Natural killer cell (primary cell): ENCODE measurements at regions not wholly inside any gene's neighbourhood (a gene's known extent, or its start where the extent isn't known, plus 50 kb on each side); places are given as distances from the start of the nearest gene placed in this dataset.

Source experiments
- ATAC-seq, 3 donors: fragments of 150-1000 bp in 2 of 3; fragments of 200-7000 bp in 1 of 3; cut with Tn5 transposase; 1 replicate in 1 of 3; 2 replicates in 2 of 3; pipeline ENCODE4 v1.10.0; 2021; ENCODE audit warnings: mild to moderate bottlenecking in 2 of 3, moderate library complexity in 2 of 3
- DNase-seq, 2 donors: peaks; one replicate each; pipeline versions ENCODE4 v3.0.0 to v3.0.0-alpha.2; 2013 to 2021; ENCODE audit warnings: mixed read lengths in 1 of 2
- H3K27ac ChIP-seq: one replicate; pipeline ENCODE4 v1.5.1; 2013; ENCODE audit warnings: mild to moderate bottlenecking, low read length
- H3K27me3 ChIP-seq: one replicate; pipeline ENCODE4 v1.6.1; 2013; ENCODE audit warnings: low read length; ENCODE audit not compliant: control insufficient read depth, insufficient read depth
- H3K36me3 ChIP-seq: one replicate; pipeline ENCODE4 v1.6.1; 2013; ENCODE audit warnings: low read length; ENCODE audit not compliant: control insufficient read depth, insufficient read depth
- H3K4me1 ChIP-seq: one replicate; pipeline ENCODE4 v1.6.1; 2013; ENCODE audit warnings: low read length; ENCODE audit not compliant: control insufficient read depth, insufficient read depth
- H3K4me3 ChIP-seq: one replicate; pipeline ENCODE4 v1.5.1; 2013; ENCODE audit warnings: low read length
- H3K9me3 ChIP-seq: one replicate; pipeline ENCODE4 v1.6.1; 2013; ENCODE audit warnings: low read length; ENCODE audit not compliant: control insufficient read depth, insufficient read depth
- H3K27ac Mint-ChIP-seq, 2 donors: one replicate each; pipeline ENCODE4 v1.8.0; 2022; ENCODE audit warnings: mild to moderate bottlenecking in 2 of 2, mixed read lengths in 2 of 2, moderate library complexity in 1 of 2
- H3K27me3 Mint-ChIP-seq, 2 donors: one replicate each; pipeline ENCODE4 v1.8.0; 2022; ENCODE audit warnings: low read depth in 2 of 2, mixed read lengths in 2 of 2
- H3K36me3 Mint-ChIP-seq: one replicate; pipeline ENCODE4 v1.8.0; 2022; ENCODE audit warnings: mixed read lengths
- H3K4me1 Mint-ChIP-seq, 2 donors: one replicate each; pipeline ENCODE4 v1.8.0; 2022; ENCODE audit warnings: mixed read lengths in 2 of 2
- H3K4me3 Mint-ChIP-seq: one replicate; pipeline ENCODE4 v1.8.0; 2022; ENCODE audit warnings: mild to moderate bottlenecking, moderate library complexity, mixed read lengths
- H3K9me3 Mint-ChIP-seq, 2 donors: one replicate each; pipeline ENCODE4 v1.8.0; 2022; ENCODE audit warnings: mixed read lengths in 2 of 2
- CTCF ChIP-seq: fragments of 200-600 bp; IDR thresholded peaks from one replicate; pipeline ENCODE4 v1.8.0; 2022; ENCODE audit warnings: antibody characterized with exemption
- WGBS: methylation state at CpG from one replicate; pipeline ENCODE4 v1.1.7; 2013; ENCODE audit warnings: missing lambda C conversion rate; ENCODE audit not compliant: insufficient coverage; 5-methylcytosine and 5-hydroxymethylcytosine counted together
- intact Hi-C: fragments of 100-400 bp; cut with micrococcal nuclease; formaldehyde crosslinking; loops from one replicate; pipeline ENCODE4 v1.14.2; 2022

GRCh38 chr4:30262379-30262778, 457.8 kb upstream of the PCDH7 start:
- H3K4me3 ChIP-seq = no peak overlapping the region
- H3K27ac ChIP-seq = no peak overlapping the region
- no peaks in the 10 kb centered on the region for H3K27me3 ChIP-seq
- H3K4me3 Mint-ChIP-seq = no peak overlapping the region
- intact Hi-C loops = no loop called here
- no peaks in the 10 kb centered on the region for H3K36me3 ChIP-seq
- H3K27ac Mint-ChIP-seq = no peak overlapping the region
- no peaks in the 10 kb centered on the region for H3K36me3 Mint-ChIP-seq
- peaks cover 6 to 18% of the 10 kb centered on the region in 2 donors for H3K9me3 Mint-ChIP-seq
- WGBS = 100% methylated on average over 1 of the region's 2 CpGs
- H3K4me1 ChIP-seq = no peaks in the 10 kb centered on the region
- no peak for TF ChIP-seq CTCF
- H3K4me1 Mint-ChIP-seq = no peaks in the 10 kb centered on the region
- ATAC-seq (no peak), DNase-seq (no peak)
- no peaks in the 10 kb centered on the region for H3K27me3 Mint-ChIP-seq
- no peaks in the 10 kb centered on the region for H3K9me3 ChIP-seq

- H3K4me1 Mint-ChIP-seq = no peaks in the 10 kb centered on the region
- 88% methylated on average over 15 of the region's 15 CpGs for WGBS
- ATAC-seq (no peak), DNase-seq (no peak)
- H3K9me3 ChIP-seq = no peaks in the 10 kb centered on the region
- no peaks in the 10 kb centered on the region for H3K27me3 ChIP-seq
- no peak overlapping the region for H3K4me3 ChIP-seq
- H3K27ac ChIP-seq = no peak overlapping the region
- no peaks in the 10 kb centered on the region for H3K27me3 Mint-ChIP-seq
- H3K36me3 ChIP-seq = no peaks in the 10 kb centered on the region
- peaks cover 3% of the 10 kb centered on the region for H3K36me3 Mint-ChIP-seq
- H3K4me3 Mint-ChIP-seq = no peak overlapping the region
- no peaks in the 10 kb centered on the region for H3K4me1 ChIP-seq
- H3K9me3 Mint-ChIP-seq = peaks cover 9 to 17% of the 10 kb centered on the region in 2 donors
- no peak for TF ChIP-seq CTCF
- no peak overlapping the region for H3K27ac Mint-ChIP-seq
- intact Hi-C loops = no loop called here
Measured at GRCh38 chr4:30264465-30264864, 455.7 kb upstream of the PCDH7 start.

- Mint-ChIP-seq H3K27me3 (no peaks in the 10 kb centered on the region), H3K4me3 (no peak overlapping the region), H3K9me3 (peaks cover 10 to 18% of the 10 kb centered on the region in 2 donors), H3K4me1 (no peaks in the 10 kb centered on the region), H3K36me3 (peaks cover 6% of the 10 kb centered on the region), H3K27ac (no peak overlapping the region)
- Histone ChIP-seq H3K36me3 (no peaks in the 10 kb centered on the region), H3K9me3 (no peaks in the 10 kb centered on the region), H3K27me3 (no peaks in the 10 kb centered on the region), H3K27ac (no peak overlapping the region), H3K4me1 (no peaks in the 10 kb centered on the region), H3K4me3 (no peak overlapping the region)
- no peak for TF ChIP-seq CTCF
- ATAC-seq (no peak), DNase-seq (no peak)
- intact Hi-C loops = no loop called here
- no CpG with 5 or more reads among the region's 3 CpGs for whole genome bisulfite sequencing
Measured at GRCh38 chr4:30265716-30266115, 454.5 kb upstream of the PCDH7 start.

GRCh38 chr4:30268370-30268769, 451.8 kb upstream of the PCDH7 start:
- TF ChIP-seq CTCF = no peak
- Mint-ChIP-seq H3K4me3 (no peak overlapping the region), H3K27me3 (no peaks in the 10 kb centered on the region), H3K36me3 (peaks cover 6% of the 10 kb centered on the region), H3K27ac (no peak overlapping the region), H3K9me3 (peaks cover 14 to 17% of the 10 kb centered on the region in 2 donors), H3K4me1 (no peaks in the 10 kb centered on the region)
- Histone ChIP-seq H3K27me3 (no peaks in the 10 kb centered on the region), H3K9me3 (no peaks in the 10 kb centered on the region), H3K27ac (no peak overlapping the region), H3K36me3 (no peaks in the 10 kb centered on the region), H3K4me3 (no peak overlapping the region), H3K4me1 (no peaks in the 10 kb centered on the region)
- intact Hi-C loops = no loop called here
- DNase-seq (no peak), ATAC-seq (no peak)
- 50% methylated on average over 1 of the region's 2 CpGs for WGBS
